ENCODE measurements at regions not wholly inside any gene's neighbourhood (a gene's known extent, or its start where the extent isn't known, plus 50 kb on each side); places are given as distances from the start of the nearest gene placed in this dataset.

DNA sequence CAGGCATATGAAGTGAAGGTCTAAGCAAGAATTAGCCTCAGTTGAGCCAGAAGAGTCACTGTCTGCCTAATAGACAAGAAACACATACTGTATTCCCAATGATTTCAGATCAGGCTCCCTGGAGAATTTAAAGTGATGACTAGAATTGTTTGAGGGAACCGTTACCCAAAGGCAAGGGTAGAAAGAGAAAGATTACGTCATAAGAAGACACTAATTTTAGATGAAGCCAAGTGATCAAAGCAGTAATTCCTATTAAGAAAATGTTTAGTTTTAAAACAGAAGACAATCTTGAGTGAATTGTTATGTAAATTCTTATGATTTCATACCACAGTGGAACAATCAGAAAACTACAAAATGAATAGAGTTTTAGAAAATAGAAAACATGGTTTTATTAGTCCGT is 194.5 kb upstream of the ARSJ start:
- no peak for DNase-seq (ENCODE audit: low spot score)
- TF ChIP-seq EZH2phosphoT487 (IDR thresholded peaks at IDR 0.05; ENCODE audit: low read depth, severe bottlenecking, unreplicated experiment) (no peak), EZH2 (IDR thresholded peaks at IDR 0.05; ENCODE audit: borderline replicate concordance) (no peak)
- TF ChIP-seq, protein P1, sequence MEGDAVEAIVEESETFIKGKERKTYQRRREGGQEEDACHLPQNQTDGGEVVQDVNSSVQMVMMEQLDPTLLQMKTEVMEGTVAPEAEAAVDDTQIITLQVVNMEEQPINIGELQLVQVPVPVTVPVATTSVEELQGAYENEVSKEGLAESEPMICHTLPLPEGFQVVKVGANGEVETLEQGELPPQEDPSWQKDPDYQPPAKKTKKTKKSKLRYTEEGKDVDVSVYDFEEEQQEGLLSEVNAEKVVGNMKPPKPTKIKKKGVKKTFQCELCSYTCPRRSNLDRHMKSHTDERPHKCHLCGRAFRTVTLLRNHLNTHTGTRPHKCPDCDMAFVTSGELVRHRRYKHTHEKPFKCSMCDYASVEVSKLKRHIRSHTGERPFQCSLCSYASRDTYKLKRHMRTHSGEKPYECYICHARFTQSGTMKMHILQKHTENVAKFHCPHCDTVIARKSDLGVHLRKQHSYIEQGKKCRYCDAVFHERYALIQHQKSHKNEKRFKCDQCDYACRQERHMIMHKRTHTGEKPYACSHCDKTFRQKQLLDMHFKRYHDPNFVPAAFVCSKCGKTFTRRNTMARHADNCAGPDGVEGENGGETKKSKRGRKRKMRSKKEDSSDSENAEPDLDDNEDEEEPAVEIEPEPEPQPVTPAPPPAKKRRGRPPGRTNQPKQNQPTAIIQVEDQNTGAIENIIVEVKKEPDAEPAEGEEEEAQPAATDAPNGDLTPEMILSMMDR (IDR thresholded peaks at IDR 0.05; ENCODE audit: poor library complexity) = no peak
- H3K4me1 ChIP-seq (ENCODE audit: insufficient read depth) = no peaks in the 10 kb centered on the region
- H3K36me3 ChIP-seq (replicated peaks; ENCODE audit: insufficient read depth, low read depth) = no peaks in the 10 kb centered on the region
- H3K4me3 ChIP-seq = no peak overlapping the region
- H3K9me3 ChIP-seq (ENCODE audit: low read depth) = no peaks in the 10 kb centered on the region
- H4K20me1 ChIP-seq (ENCODE audit: insufficient read depth, poor library complexity, severe bottlenecking) = no peaks in the 10 kb centered on the region
- no peak overlapping the region for H3K27ac ChIP-seq
- no peak overlapping the region for H2AFZ ChIP-seq
- H3K9me2 ChIP-seq (replicated peaks; ENCODE audit: insufficient read depth) = no peaks in the 10 kb centered on the region
- 89% methylated on average over 3 of the region's 3 CpGs for WGBS (ENCODE audit: low lambda C conversion rate, missing lambda C conversion rate)
- no peaks in the 10 kb centered on the region for H3K27me3 ChIP-seq
- H3K4me2 ChIP-seq = no peak overlapping the region
- no peaks in the 10 kb centered on the region for H3K79me2 ChIP-seq

DNA sequence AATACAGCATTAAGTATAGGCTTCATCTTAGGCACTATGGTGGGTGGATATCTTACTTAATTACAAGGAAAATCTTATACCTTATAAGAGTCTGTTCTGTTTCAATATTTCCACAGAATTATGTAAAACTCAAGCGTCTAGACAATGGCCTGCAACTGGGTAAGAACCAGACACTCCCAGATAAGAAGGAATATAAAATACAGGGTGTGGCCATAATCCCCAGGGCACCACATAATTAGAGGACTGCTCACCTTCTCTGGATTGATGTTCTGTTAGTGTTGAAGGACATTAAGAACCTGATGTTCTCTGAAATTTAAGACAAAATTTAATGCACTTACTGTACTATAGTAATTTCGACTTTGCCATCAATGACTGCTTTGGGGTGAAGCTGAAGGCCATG is 198.2 kb upstream of the ARSJ start:
- no peaks in the 10 kb centered on the region for H3K27me3 ChIP-seq
- TF ChIP-seq EZH2 (IDR thresholded peaks at IDR 0.05; ENCODE audit: borderline replicate concordance) (no peak), EZH2phosphoT487 (IDR thresholded peaks at IDR 0.05; ENCODE audit: low read depth, severe bottlenecking, unreplicated experiment) (no peak)
- TF ChIP-seq, protein P1 (IDR thresholded peaks at IDR 0.05; ENCODE audit: poor library complexity) = no peak
- no peaks in the 10 kb centered on the region for H3K9me2 ChIP-seq (replicated peaks; ENCODE audit: insufficient read depth)
- 81% methylated on average over 2 of the region's 2 CpGs for WGBS (ENCODE audit: low lambda C conversion rate, missing lambda C conversion rate)
- no peaks in the 10 kb centered on the region for H4K20me1 ChIP-seq (ENCODE audit: insufficient read depth, poor library complexity, severe bottlenecking)
- DNase-seq (ENCODE audit: low spot score) = no peak
- no peaks in the 10 kb centered on the region for H3K9me3 ChIP-seq (ENCODE audit: low read depth)
- H3K79me2 ChIP-seq = no peaks in the 10 kb centered on the region
- H3K4me3 ChIP-seq = no peak overlapping the region
- peak overlapping the region; percentile 56 for H3K27ac ChIP-seq
- no peak overlapping the region for H3K4me2 ChIP-seq
- no peaks in the 10 kb centered on the region for H3K4me1 ChIP-seq (ENCODE audit: insufficient read depth)
- H2AFZ ChIP-seq = no peak overlapping the region
- no peaks in the 10 kb centered on the region for H3K36me3 ChIP-seq (replicated peaks; ENCODE audit: insufficient read depth, low read depth)

DNA sequence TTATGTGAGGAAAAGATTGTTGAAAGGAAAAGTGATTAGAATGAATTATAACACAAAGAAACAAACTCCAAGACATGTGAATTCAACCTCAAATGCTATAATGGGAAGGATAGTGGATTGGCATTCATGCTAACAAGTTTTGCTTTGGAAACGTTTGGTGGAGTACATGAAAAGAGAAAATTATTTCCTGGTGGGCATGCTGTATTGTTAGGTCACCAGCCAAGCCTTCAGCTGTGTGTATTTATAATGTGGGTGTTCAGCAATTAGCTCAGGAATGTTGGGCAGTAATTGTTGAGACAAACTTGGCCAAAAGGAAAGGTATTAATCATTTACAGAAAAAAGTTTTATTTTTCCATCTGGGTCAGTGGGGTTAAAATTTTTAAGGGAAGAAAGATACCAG is 198.9 kb upstream of the ARSJ start:
- Histone ChIP-seq H3K27me3 (no peaks in the 10 kb centered on the region), H2AFZ (no peak overlapping the region), H3K36me3 (replicated peaks; ENCODE audit: insufficient read depth, low read depth) (no peaks in the 10 kb centered on the region), H3K9me3 (ENCODE audit: low read depth) (no peaks in the 10 kb centered on the region), H3K9me2 (replicated peaks; ENCODE audit: insufficient read depth) (no peaks in the 10 kb centered on the region), H3K27ac (peak overlapping the region; percentile 56), H3K4me1 (ENCODE audit: insufficient read depth) (no peaks in the 10 kb centered on the region), H3K4me3 (no peak overlapping the region), H3K4me2 (no peak overlapping the region), H4K20me1 (ENCODE audit: insufficient read depth, poor library complexity, severe bottlenecking) (no peaks in the 10 kb centered on the region), H3K79me2 (no peaks in the 10 kb centered on the region)
- no peak for TF ChIP-seq EZH2 (IDR thresholded peaks at IDR 0.05; ENCODE audit: borderline replicate concordance)
- TF ChIP-seq, protein P1 (IDR thresholded peaks at IDR 0.05; ENCODE audit: poor library complexity) = no peak
- no peak for TF ChIP-seq EZH2phosphoT487 (IDR thresholded peaks at IDR 0.05; ENCODE audit: low read depth, severe bottlenecking, unreplicated experiment)
- DNase-seq (ENCODE audit: low spot score) = no peak
- WGBS (ENCODE audit: low lambda C conversion rate, missing lambda C conversion rate) = 31% methylated on average over 1 of the region's 1 CpG

DNA sequence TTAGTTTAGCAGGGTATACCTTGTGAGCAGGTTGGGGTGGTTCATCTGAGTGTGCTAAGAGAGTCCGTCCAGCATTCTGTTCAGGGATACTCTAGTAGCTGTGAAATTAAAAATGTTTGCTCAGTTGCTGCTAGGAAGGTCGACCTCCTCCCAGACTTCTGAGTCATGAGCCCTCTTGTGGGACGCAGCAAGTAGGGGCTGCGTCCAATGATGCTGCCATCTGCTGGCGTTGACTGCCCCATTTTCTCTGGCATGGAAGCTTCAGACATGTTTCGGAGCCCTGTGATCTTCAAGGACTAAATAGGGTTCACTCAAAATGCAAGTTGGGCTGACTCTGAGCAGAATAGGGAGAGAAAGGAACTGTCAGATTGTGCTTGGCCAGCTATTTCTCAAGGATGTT is 201.0 kb upstream of the ARSJ start:
- DNase-seq (ENCODE audit: low spot score) = peak; percentile 79
- Histone ChIP-seq H3K9me2 (replicated peaks; ENCODE audit: insufficient read depth) (no peaks in the 10 kb centered on the region), H3K4me1 (ENCODE audit: insufficient read depth) (no peaks in the 10 kb centered on the region), H3K9me3 (ENCODE audit: low read depth) (no peaks in the 10 kb centered on the region), H3K4me3 (no peak overlapping the region), H3K79me2 (no peaks in the 10 kb centered on the region), H3K27me3 (no peaks in the 10 kb centered on the region), H3K36me3 (replicated peaks; ENCODE audit: insufficient read depth, low read depth) (no peaks in the 10 kb centered on the region), H3K4me2 (no peak overlapping the region), H4K20me1 (ENCODE audit: insufficient read depth, poor library complexity, severe bottlenecking) (no peaks in the 10 kb centered on the region), H2AFZ (no peak overlapping the region), H3K27ac (no peak overlapping the region)
- 31% methylated on average over 6 of the region's 6 CpGs for WGBS (ENCODE audit: low lambda C conversion rate, missing lambda C conversion rate)
- TF ChIP-seq EZH2phosphoT487 (IDR thresholded peaks at IDR 0.05; ENCODE audit: low read depth, severe bottlenecking, unreplicated experiment) = no peak
- TF ChIP-seq, protein P1 (IDR thresholded peaks at IDR 0.05; ENCODE audit: poor library complexity) = peak; percentile 61

Data from hepatocyte (in vitro differentiated cells).